ENCODE measurements at regions not wholly inside any gene's neighbourhood (a gene's known extent, or its start where the extent isn't known, plus 50 kb on each side); places are given as distances from the start of the nearest gene placed in this dataset.

- H3K27me3 ChIP-seq = no peaks in the 10 kb centered on the region
- no peaks in the 10 kb centered on the region for H3K4me1 ChIP-seq
- no peak overlapping the region for H3K27ac ChIP-seq
- no peaks in the 10 kb centered on the region for H3K9me3 ChIP-seq
- no peaks in the 10 kb centered on the region for H3K36me3 ChIP-seq
- TF ChIP-seq CTCF (IDR thresholded peaks at IDR 0.05) (no peak), POLR2A (IDR thresholded peaks at IDR 0.05) (no peak)
- no peak for DNase-seq
- no peak overlapping the region for H3K4me3 ChIP-seq
Observed at GRCh38 chr1:57848406-57848805, 424.5 kb upstream of the DAB1 start.

DNA sequence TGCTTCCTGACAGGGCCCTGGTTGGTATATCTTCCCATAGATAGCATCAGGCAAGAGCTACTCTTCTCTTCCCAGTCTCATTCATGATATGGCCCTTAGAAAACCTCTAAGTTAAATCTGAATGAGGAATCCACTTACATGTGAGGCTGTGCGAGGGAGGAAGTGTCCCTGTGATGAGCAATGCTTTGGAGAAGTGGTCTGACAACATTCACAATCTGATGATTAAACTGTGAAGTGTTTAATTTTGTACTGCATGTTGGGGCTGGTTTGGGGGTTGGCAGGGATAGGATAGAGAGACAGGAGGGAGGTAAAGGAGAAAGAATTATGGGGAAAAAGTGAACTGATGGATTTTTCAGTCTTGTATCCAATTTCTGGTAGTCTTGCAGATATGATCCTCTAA, 421.2 kb upstream of the DAB1 start:
- Histone ChIP-seq H3K9me3 (peaks cover 0 to 15% (median 5%) of the 10 kb centered on the region in 4 donors), H3K27ac (no peak overlapping the region), H3K36me3 (no peaks in the 10 kb centered on the region), H3K27me3 (no peaks in the 10 kb centered on the region), H3K4me3 (no peak overlapping the region), H3K4me1 (no peaks in the 10 kb centered on the region)
- TF ChIP-seq CTCF (IDR thresholded peaks at IDR 0.05) (no peak), POLR2A (IDR thresholded peaks at IDR 0.05) (no peak)
- no peak for DNase-seq

GRCh38 chr1:57844382-57844980, 420.6 kb upstream of the DAB1 start:
- H3K4me3 ChIP-seq = no peak overlapping the region
- H3K27me3 ChIP-seq = no peaks in the 10 kb centered on the region
- no peaks in the 10 kb centered on the region for H3K4me1 ChIP-seq
- no peak for DNase-seq
- TF ChIP-seq POLR2A (IDR thresholded peaks at IDR 0.05) (no peak), CTCF (IDR thresholded peaks at IDR 0.05) (no peak)
- no peak overlapping the region for H3K27ac ChIP-seq
- H3K36me3 ChIP-seq = no peaks in the 10 kb centered on the region
- H3K9me3 ChIP-seq = peaks cover 0 to 15% (median 5%) of the 10 kb centered on the region in 4 donors

- Histone ChIP-seq H3K4me3 (no peak overlapping the region), H3K27me3 (no peaks in the 10 kb centered on the region)
Observed at GRCh38 chr1:57843760-57844159, 419.9 kb upstream of the DAB1 start.

DNA sequence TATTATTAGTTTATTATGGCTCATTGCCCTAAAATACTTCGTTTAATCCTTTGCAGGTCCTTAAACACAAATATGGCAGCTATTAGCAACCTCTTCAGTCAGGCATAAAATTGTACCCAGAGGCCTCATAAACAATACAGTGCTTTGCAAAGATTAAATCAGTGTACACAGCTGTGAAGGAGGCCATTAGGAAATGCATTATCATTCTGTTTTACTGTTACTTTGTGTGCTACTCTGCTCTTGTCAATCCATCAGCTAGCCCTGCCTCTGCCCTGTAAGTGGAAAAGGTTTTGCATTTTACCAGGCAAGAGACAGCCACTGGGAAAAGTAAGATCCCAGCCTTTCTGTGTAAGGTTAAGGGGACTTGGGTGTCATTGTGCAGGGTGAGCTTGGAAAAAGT, 415.7 kb upstream of the DAB1 start:
- no peak for TF ChIP-seq CTCF (IDR thresholded peaks at IDR 0.05)
- TF ChIP-seq POLR2A (IDR thresholded peaks at IDR 0.05) = no peak

More at GRCh38 chr1:57843760-57844159, 419.9 kb upstream of the DAB1 start:
- TF ChIP-seq CTCF (IDR thresholded peaks at IDR 0.05) (no peak), POLR2A (IDR thresholded peaks at IDR 0.05) (no peak)
- Histone ChIP-seq H3K27ac (no peak overlapping the region), H3K9me3 (peaks cover 0 to 15% (median 5%) of the 10 kb centered on the region in 4 donors), H3K4me1 (no peaks in the 10 kb centered on the region), H3K36me3 (no peaks in the 10 kb centered on the region)
- DNase-seq = no peak

GRCh38 chr1:57839067-57839466, 415.2 kb upstream of the DAB1 start:
- DNase-seq = no peak
- Histone ChIP-seq H3K9me3 (peaks cover 0 to 15% (median 5%) of the 10 kb centered on the region in 4 donors), H3K27ac (no peak overlapping the region), H3K4me3 (no peak overlapping the region), H3K27me3 (no peaks in the 10 kb centered on the region), H3K4me1 (no peaks in the 10 kb centered on the region), H3K36me3 (no peaks in the 10 kb centered on the region)
- TF ChIP-seq CTCF (IDR thresholded peaks at IDR 0.05) = no peak
- no peak for TF ChIP-seq POLR2A (IDR thresholded peaks at IDR 0.05)

More for the DNA sequence above, 415.7 kb upstream of the DAB1 start:
- no peaks in the 10 kb centered on the region for H3K4me1 ChIP-seq
- no peak overlapping the region for H3K4me3 ChIP-seq
- no peak overlapping the region for H3K27ac ChIP-seq
- no peaks in the 10 kb centered on the region for H3K36me3 ChIP-seq
- no peaks in the 10 kb centered on the region for H3K27me3 ChIP-seq
- H3K9me3 ChIP-seq = peaks cover 0 to 15% (median 5%) of the 10 kb centered on the region in 4 donors
- no peak for DNase-seq

Data from Peyer's patch (tissue), 4 donors.